Mucosa of rectum (tissue), 2 donors: ENCODE measurements at regions not wholly inside any gene's neighbourhood (a gene's known extent, or its start where the extent isn't known, plus 50 kb on each side); places are given as distances from the start of the nearest gene placed in this dataset.

Experiments
- H3K27ac ChIP-seq, 2 donors: one replicate each; pipeline ENCODE4 v1.7.0; 2013; ENCODE audit warnings: inconsistent platforms in 2 of 2, low read depth in 2 of 2, low read length in 2 of 2
- H3K27me3 ChIP-seq, 2 donors: one replicate each; pipeline ENCODE4 v1.7.0; 2013; ENCODE audit warnings: low read length in 2 of 2; ENCODE audit not compliant: control insufficient read depth in 2 of 2, insufficient read depth in 2 of 2
- H3K36me3 ChIP-seq, 2 donors: one replicate each; pipeline ENCODE4 v1.7.0; 2013; ENCODE audit warnings: low read length in 2 of 2; ENCODE audit not compliant: control insufficient read depth in 2 of 2, insufficient read depth in 2 of 2
- H3K4me1 ChIP-seq, 2 donors: one replicate each; pipeline ENCODE4 v1.7.0; 2013; ENCODE audit warnings: low read length in 2 of 2, mild to moderate bottlenecking in 1 of 2; ENCODE audit not compliant: control insufficient read depth in 2 of 2, insufficient read depth in 2 of 2
- H3K4me3 ChIP-seq, 2 donors: one replicate each; pipeline ENCODE4 v1.7.0; 2013; ENCODE audit warnings: low read length in 2 of 2
- H3K9ac ChIP-seq, 2 donors: one replicate each; pipeline ENCODE4 v1.7.0; 2013; ENCODE audit warnings: low read length in 2 of 2, low read depth in 1 of 2, mild to moderate bottlenecking in 1 of 2
- H3K9me3 ChIP-seq, 2 donors: one replicate each; pipeline ENCODE4 v1.7.0; 2013; ENCODE audit warnings: low read length in 2 of 2; ENCODE audit not compliant: control insufficient read depth in 2 of 2
- donor health status: healthy.
- donor health status: Normal muscosa, but diverticular disease.

GRCh38 chr1:234944439-234945344 is 183.9 kb downstream of the TOMM20 start:
- Histone ChIP-seq H3K4me1 (no peaks in the 10 kb centered on the region), H3K27ac (peak overlapping the region; percentile 44 to 48), H3K27me3 (no peaks in the 10 kb centered on the region), H3K9ac (no peak overlapping the region), H3K9me3 (peaks cover 0 to 3% of the 10 kb centered on the region in 2 donors), H3K36me3 (no peaks in the 10 kb centered on the region), H3K4me3 (no peak overlapping the region)

GRCh38 chr1:234943836-234944402 is 184.7 kb downstream of the TOMM20 start:
- Histone ChIP-seq H3K27me3 (no peaks in the 10 kb centered on the region), H3K36me3 (no peaks in the 10 kb centered on the region), H3K4me3 (no peak overlapping the region), H3K9me3 (no peaks in the 10 kb centered on the region), H3K27ac (no peak overlapping the region), H3K9ac (no peak overlapping the region), H3K4me1 (no peaks in the 10 kb centered on the region)

- Histone ChIP-seq H3K27ac (no peak overlapping the region), H3K4me3 (no peak overlapping the region), H3K9ac (no peak overlapping the region), H3K27me3 (no peaks in the 10 kb centered on the region), H3K36me3 (no peaks in the 10 kb centered on the region), H3K9me3 (no peaks in the 10 kb centered on the region), H3K4me1 (no peaks in the 10 kb centered on the region)
Measured at GRCh38 chr1:234942879-234943506, 185.6 kb downstream of the TOMM20 start.

- H3K4me3 ChIP-seq, result no peak overlapping the region
Measured at GRCh38 chr1:234942012-234942332, 186.7 kb downstream of the TOMM20 start.

GRCh38 chr1:234941321-234942011 is 187.2 kb downstream of the TOMM20 start:
- Histone ChIP-seq H3K27me3 (no peaks in the 10 kb centered on the region), H3K36me3 (no peaks in the 10 kb centered on the region), H3K27ac (no peak overlapping the region), H3K9me3 (no peaks in the 10 kb centered on the region), H3K9ac (no peak overlapping the region), H3K4me3 (no peak overlapping the region), H3K4me1 (no peaks in the 10 kb centered on the region)

More at GRCh38 chr1:234942012-234942332, 186.7 kb downstream of the TOMM20 start:
- no peak overlapping the region for H3K9ac ChIP-seq
- H3K27ac ChIP-seq, result no peak overlapping the region
- H3K4me1 ChIP-seq, result no peaks in the 10 kb centered on the region
- no peaks in the 10 kb centered on the region for H3K36me3 ChIP-seq
- H3K27me3 ChIP-seq, result no peaks in the 10 kb centered on the region
- H3K9me3 ChIP-seq, result no peaks in the 10 kb centered on the region

- Histone ChIP-seq H3K4me1 (no peaks in the 10 kb centered on the region), H3K27ac (no peak overlapping the region), H3K4me3 (no peak overlapping the region), H3K9me3 (no peaks in the 10 kb centered on the region), H3K36me3 (no peaks in the 10 kb centered on the region), H3K27me3 (no peaks in the 10 kb centered on the region), H3K9ac (no peak overlapping the region)
Measured at GRCh38 chr1:234940841-234941240, 187.8 kb downstream of the TOMM20 start.

- Histone ChIP-seq H3K9ac (no peak overlapping the region), H3K27ac (no peak overlapping the region), H3K36me3 (no peaks in the 10 kb centered on the region), H3K27me3 (no peaks in the 10 kb centered on the region), H3K9me3 (no peaks in the 10 kb centered on the region), H3K4me1 (peaks cover 0 to under 1% of the 10 kb centered on the region in 2 donors), H3K4me3 (no peak overlapping the region)
Measured at GRCh38 chr1:234938924-234939323, 189.7 kb downstream of the TOMM20 start.

- Histone ChIP-seq H3K4me3 (no peak overlapping the region), H3K27me3 (no peaks in the 10 kb centered on the region), H3K36me3 (no peaks in the 10 kb centered on the region), H3K9ac (no peak overlapping the region), H3K27ac (no peak overlapping the region), H3K9me3 (no peaks in the 10 kb centered on the region), H3K4me1 (peaks cover 0 to 7% of the 10 kb centered on the region in 2 donors)
Measured at GRCh38 chr1:234938135-234938534, 190.5 kb downstream of the TOMM20 start.

- H3K4me1 ChIP-seq, result peaks cover 0 to 10% of the 10 kb centered on the region in 2 donors
- no peak overlapping the region for H3K27ac ChIP-seq
- no peaks in the 10 kb centered on the region for H3K9me3 ChIP-seq
- H3K4me3 ChIP-seq, result no peak overlapping the region
- no peaks in the 10 kb centered on the region for H3K36me3 ChIP-seq
- H3K9ac ChIP-seq, result no peak overlapping the region
- H3K27me3 ChIP-seq, result no peaks in the 10 kb centered on the region
Measured at GRCh38 chr1:234936612-234937389, 191.8 kb downstream of the TOMM20 start.
